ENCODE measurements at regions not wholly inside any gene's neighbourhood (a gene's known extent, or its start where the extent isn't known, plus 50 kb on each side); places are given as distances from the start of the nearest gene placed in this dataset.
"Not testable (repeated sequence)": the region's sequence is repeated elsewhere in the genome, so short reads cannot be mapped to it uniquely, and the experiment has no call there.

GRCh38 chr5:56294354-56294753 is 61.2 kb upstream of the ANKRD55 start:
- no peaks in the 10 kb centered on the region for H3K9me3 ChIP-seq
- intact Hi-C loops (cut with DNase I; ENCODE audit: low total_unique reads), result no loop called here
- DNase-seq, result no peak
- no peaks in the 10 kb centered on the region for H3K27me3 ChIP-seq
- no peak overlapping the region for H3K27ac ChIP-seq
- no peak overlapping the region for H3K4me3 ChIP-seq
- no peaks in the 10 kb centered on the region for H3K36me3 ChIP-seq
- peaks cover 0 to 16% (median 9%) of the 10 kb centered on the region in 4 donors for H3K4me1 ChIP-seq
- TF ChIP-seq, protein P1, sequence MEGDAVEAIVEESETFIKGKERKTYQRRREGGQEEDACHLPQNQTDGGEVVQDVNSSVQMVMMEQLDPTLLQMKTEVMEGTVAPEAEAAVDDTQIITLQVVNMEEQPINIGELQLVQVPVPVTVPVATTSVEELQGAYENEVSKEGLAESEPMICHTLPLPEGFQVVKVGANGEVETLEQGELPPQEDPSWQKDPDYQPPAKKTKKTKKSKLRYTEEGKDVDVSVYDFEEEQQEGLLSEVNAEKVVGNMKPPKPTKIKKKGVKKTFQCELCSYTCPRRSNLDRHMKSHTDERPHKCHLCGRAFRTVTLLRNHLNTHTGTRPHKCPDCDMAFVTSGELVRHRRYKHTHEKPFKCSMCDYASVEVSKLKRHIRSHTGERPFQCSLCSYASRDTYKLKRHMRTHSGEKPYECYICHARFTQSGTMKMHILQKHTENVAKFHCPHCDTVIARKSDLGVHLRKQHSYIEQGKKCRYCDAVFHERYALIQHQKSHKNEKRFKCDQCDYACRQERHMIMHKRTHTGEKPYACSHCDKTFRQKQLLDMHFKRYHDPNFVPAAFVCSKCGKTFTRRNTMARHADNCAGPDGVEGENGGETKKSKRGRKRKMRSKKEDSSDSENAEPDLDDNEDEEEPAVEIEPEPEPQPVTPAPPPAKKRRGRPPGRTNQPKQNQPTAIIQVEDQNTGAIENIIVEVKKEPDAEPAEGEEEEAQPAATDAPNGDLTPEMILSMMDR (IDR thresholded peaks at IDR 0.05), result no peak

GRCh38 chr5:56292874-56293273 is 59.7 kb upstream of the ANKRD55 start:
- H3K27ac ChIP-seq; H3K4me3 ChIP-seq; H3K4me1 ChIP-seq; intact Hi-C loops (cut with DNase I; ENCODE audit: low total_unique reads); H3K36me3 ChIP-seq; DNase-seq; H3K27me3 ChIP-seq; H3K9me3 ChIP-seq: not testable (repeated sequence)

GRCh38 chr5:56291661-56292374 is 58.7 kb upstream of the ANKRD55 start:
- TF ChIP-seq, protein P1 (IDR thresholded peaks at IDR 0.05), result no peak
- Histone ChIP-seq H3K4me1 (no peaks in the 10 kb centered on the region), H3K36me3 (no peaks in the 10 kb centered on the region), H3K4me3 (no peak overlapping the region), H3K27ac (no peak overlapping the region), H3K9me3 (no peaks in the 10 kb centered on the region), H3K27me3 (no peaks in the 10 kb centered on the region)
- no peak for DNase-seq
- intact Hi-C loops (cut with DNase I; ENCODE audit: low total_unique reads), result no loop called here

GRCh38 chr5:56291079-56291643 is 58.0 kb upstream of the ANKRD55 start:
- Histone ChIP-seq H3K27ac (no peak overlapping the region), H3K4me1 (no peaks in the 10 kb centered on the region), H3K27me3 (no peaks in the 10 kb centered on the region), H3K9me3 (no peaks in the 10 kb centered on the region), H3K4me3 (no peak overlapping the region), H3K36me3 (no peaks in the 10 kb centered on the region)
- intact Hi-C loops (cut with DNase I; ENCODE audit: low total_unique reads), result no loop called here
- TF ChIP-seq, protein P1 (IDR thresholded peaks at IDR 0.05), result no peak
- DNase-seq, result no peak

GRCh38 chr5:56290378-56291078 is 57.4 kb upstream of the ANKRD55 start:
- Histone ChIP-seq H3K36me3 (no peaks in the 10 kb centered on the region), H3K27me3 (no peaks in the 10 kb centered on the region), H3K4me1 (no peaks in the 10 kb centered on the region), H3K4me3 (no peak overlapping the region), H3K27ac (no peak overlapping the region), H3K9me3 (no peaks in the 10 kb centered on the region)
- TF ChIP-seq, protein P1 (IDR thresholded peaks at IDR 0.05), result no peak
- no peak for DNase-seq
- intact Hi-C loops (cut with DNase I; ENCODE audit: low total_unique reads), result no loop called here

DNA sequence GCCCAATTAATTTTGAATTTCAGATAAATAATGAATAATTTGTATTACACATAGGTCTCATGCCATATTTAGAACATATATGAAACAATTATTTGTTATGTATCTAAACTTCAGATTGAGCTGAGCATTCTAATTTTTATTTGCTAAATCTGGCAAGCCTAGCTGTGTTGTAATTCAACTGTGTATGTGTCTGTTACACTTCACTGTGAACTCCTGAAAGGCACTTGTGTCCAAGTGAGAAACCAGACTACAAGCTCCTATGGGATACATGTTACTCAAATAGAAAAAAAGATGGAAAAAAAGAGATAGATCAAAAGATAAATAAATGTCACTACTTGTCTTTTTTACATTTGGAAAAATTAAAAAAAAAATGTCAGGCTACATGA is 56.5 kb upstream of the ANKRD55 start:
- H3K4me3 ChIP-seq, result no peak overlapping the region
- no peaks in the 10 kb centered on the region for H3K4me1 ChIP-seq
- no peaks in the 10 kb centered on the region for H3K27me3 ChIP-seq
- H3K9me3 ChIP-seq, result no peaks in the 10 kb centered on the region
- TF ChIP-seq, protein P1 (IDR thresholded peaks at IDR 0.05), result no peak
- H3K27ac ChIP-seq, result no peak overlapping the region
- no peaks in the 10 kb centered on the region for H3K36me3 ChIP-seq
- DNase-seq, result no peak
- intact Hi-C loops (cut with DNase I; ENCODE audit: low total_unique reads), result no loop called here

All from tibial artery (tissue), 4 donors.